OCI-LY7 (cell line): ENCODE measurements at regions not wholly inside any gene's neighbourhood (a gene's known extent, or its start where the extent isn't known, plus 50 kb on each side); places are given as distances from the start of the nearest gene placed in this dataset.

Experiments used
- BruUV-seq: library from RNA; stranded (reverse); fragments of 400-500 nt; replicated peaks from 2 replicates; lab custom pipeline; 2021; lab: Mats Ljungman, UMichigan
- CTCF ChIA-PET: fragments of 300-600 bp; sonication (Branson Sonifier 250); formaldehyde crosslinking; loops from one replicate; lab custom pipeline; 2022; ENCODE audit warnings: antibody characterized with exemption; ENCODE audit not compliant: unreplicated experiment; lab: Charles Lee
- POLR2A ChIA-PET: fragments of 300-600 bp; sonication (Branson Sonifier 250); formaldehyde crosslinking; loops from one replicate; lab custom pipeline; 2022; ENCODE audit warnings: antibody characterized with exemption; lab: Charles Lee
- DNase-seq: peaks from one replicate; pipeline ENCODE4 v3.0.0-alpha.2; 2015; ENCODE audit warnings: low spot score
- H2AFZ ChIP-seq: fragments of 200-600 bp; sonication (generic), shearing (Covaris generic); 2 replicates; pipeline ENCODE4 v1.6.1; 2014; ENCODE audit warnings: mild to moderate bottlenecking, antibody characterized with exemption, low read length, moderate library complexity
- H3K27ac ChIP-seq: fragments of 200-600 bp; sonication (generic); 2 replicates; pipeline ENCODE4 v1.5.1; 2014; ENCODE audit warnings: mixed run types, low read depth, mild to moderate bottlenecking, moderate library complexity, low read length, inconsistent platforms; ENCODE audit not compliant: poor library complexity, severe bottlenecking
- H3K36me3 ChIP-seq: fragments of 200-600 bp; sonication (generic); 2 replicates; pipeline ENCODE4 v1.6.1; 2014; ENCODE audit warnings: mild to moderate bottlenecking, antibody characterized with exemption, low read length, moderate library complexity, mixed read lengths; ENCODE audit not compliant: insufficient read depth
- H3K4me1 ChIP-seq: fragments of 200-600 bp; sonication (generic); 2 replicates; pipeline ENCODE4 v1.5.1; 2014; ENCODE audit warnings: mild to moderate bottlenecking, low read length; ENCODE audit not compliant: insufficient read depth, poor library complexity, severe bottlenecking
- H3K4me2 ChIP-seq: fragments of 200-600 bp; sonication (generic); 2 replicates; pipeline ENCODE4 v1.6.1; 2014; ENCODE audit warnings: mild to moderate bottlenecking, low read length
- H3K4me3 ChIP-seq: fragments of 200-600 bp; sonication (generic); 2 replicates; pipeline ENCODE4 v1.5.1; 2014; ENCODE audit warnings: mild to moderate bottlenecking, low read depth, low read length; ENCODE audit not compliant: poor library complexity, severe bottlenecking
- H3K79me2 ChIP-seq: fragments of 200-600 bp; sonication (generic); 2 replicates; pipeline ENCODE4 v1.6.1; 2016; ENCODE audit warnings: low read depth, mild to moderate bottlenecking, low read length, moderate library complexity, mixed read lengths; ENCODE audit not compliant: insufficient read depth
- H3K9me2 ChIP-seq: fragments of 200-600 bp; sonication (generic); 2 replicates; pipeline ENCODE4 v1.6.1; 2016; ENCODE audit warnings: mild to moderate bottlenecking, low read length, mixed read lengths; ENCODE audit not compliant: insufficient read depth
- H3K9me3 ChIP-seq: fragments of 200-600 bp; sonication (generic); 2 replicates; pipeline ENCODE4 v1.6.1; 2014; ENCODE audit warnings: mild to moderate bottlenecking, mixed run types, low read length, mixed read lengths
- H4K20me1 ChIP-seq: fragments of 200-600 bp; sonication (generic); 2 replicates; pipeline ENCODE4 v1.6.1; 2014; ENCODE audit warnings: mild to moderate bottlenecking, antibody characterized with exemption, low read length, moderate library complexity, mixed read lengths; ENCODE audit not compliant: insufficient read depth
- CTCF ChIP-seq: fragments of 200-600 bp; sonication (generic); conservative IDR thresholded peaks from 2 replicates; pipeline ENCODE4 v1.5.1; 2014; ENCODE audit warnings: mild to moderate bottlenecking, antibody characterized with exemption, low read length, moderate library complexity, mixed read lengths
- EZH2phosphoT487 ChIP-seq: fragments of 200-600 bp; sonication (generic); IDR thresholded peaks from 2 replicates; pipeline ENCODE4 v1.6.1; 2018; ENCODE audit warnings: low read depth, borderline replicate concordance, mild to moderate bottlenecking, mixed run types, antibody characterized with exemption, low read length, moderate library complexity, mixed read lengths
- intact Hi-C: fragments of 100-400 bp; cut with micrococcal nuclease; formaldehyde crosslinking; loops from one replicate; pipeline ENCODE4 v1.10.0; 2022; ENCODE audit not compliant: unreplicated experiment

- POLR2A ChIA-PET, result interaction anchor here (0.6 kb wide), 1 partner anchor 10 kb away, joined by 3 read pairs; no protein-coding TSS in a partner anchor
- no peak overlapping the region for H3K27ac ChIP-seq
- H4K20me1 ChIP-seq, result no peaks in the 10 kb centered on the region
- H3K4me3 ChIP-seq, result no peak overlapping the region
- no peaks in the 10 kb centered on the region for H3K9me2 ChIP-seq
- no peak overlapping the region for H3K4me2 ChIP-seq
- CTCF ChIA-PET, result interaction anchor here (0.6 kb wide), 1 partner anchor 166 kb away, joined by 3 read pairs; no protein-coding TSS in a partner anchor
- H3K79me2 ChIP-seq, result no peaks in the 10 kb centered on the region
- no peak for TF ChIP-seq EZH2phosphoT487
- TF ChIP-seq CTCF, result no peak
- no peaks in the 10 kb centered on the region for H3K36me3 ChIP-seq
- no peak for DNase-seq
- no peaks in the 10 kb centered on the region for H3K9me3 ChIP-seq
- intact Hi-C loops, result no loop called here
- peaks cover 18% of the 10 kb centered on the region for H3K4me1 ChIP-seq
- H2AFZ ChIP-seq, result no peak overlapping the region
- BruUV-seq, result no TSS peak
Observed at GRCh38 chr3:14330508-14330907, 71.9 kb upstream of the SLC6A6 start.

GRCh38 chr3:14331251-14331650 lies 71.2 kb upstream of the SLC6A6 start:
- intact Hi-C loops, result no loop called here
- H2AFZ ChIP-seq, result no peak overlapping the region
- H3K9me2 ChIP-seq, result no peaks in the 10 kb centered on the region
- H4K20me1 ChIP-seq, result no peaks in the 10 kb centered on the region
- POLR2A ChIA-PET, result interaction anchor here (0.5 to 1.0 kb wide), 3 partner anchors 22 to 94 kb away, joined by 3 read pairs; no protein-coding TSS in a partner anchor
- H3K9me3 ChIP-seq, result no peaks in the 10 kb centered on the region
- TF ChIP-seq EZH2phosphoT487, result no peak
- TF ChIP-seq CTCF, result no peak
- H3K4me3 ChIP-seq, result no peak overlapping the region
- H3K79me2 ChIP-seq, result no peaks in the 10 kb centered on the region
- no peak for DNase-seq
- no peaks in the 10 kb centered on the region for H3K36me3 ChIP-seq
- no peak overlapping the region for H3K4me2 ChIP-seq
- no peak overlapping the region for H3K27ac ChIP-seq
- CTCF ChIA-PET, result interaction anchor here (1.0 kb wide), 1 partner anchor 127 kb away, joined by 4 read pairs; no protein-coding TSS in a partner anchor
- peaks cover 24% of the 10 kb centered on the region for H3K4me1 ChIP-seq
- BruUV-seq, result no TSS peak

- Histone ChIP-seq H3K4me1 (peaks cover 28% of the 10 kb centered on the region), H3K4me3 (no peak overlapping the region), H3K27ac (no peak overlapping the region), H3K4me2 (no peak overlapping the region), H3K9me3 (no peaks in the 10 kb centered on the region), H3K79me2 (no peaks in the 10 kb centered on the region), H2AFZ (no peak overlapping the region), H4K20me1 (no peaks in the 10 kb centered on the region), H3K36me3 (no peaks in the 10 kb centered on the region), H3K9me2 (no peaks in the 10 kb centered on the region)
- no peak for DNase-seq
- BruUV-seq, result no TSS peak
- ChIA-PET POLR2A (no interaction called here), CTCF (no interaction called here)
- intact Hi-C loops, result no loop called here
- no peak for TF ChIP-seq CTCF
- TF ChIP-seq EZH2phosphoT487, result no peak
Observed at GRCh38 chr3:14332392-14332791, 70.0 kb upstream of the SLC6A6 start.
